ENCODE measurements at regions not wholly inside any gene's neighbourhood (a gene's known extent, or its start where the extent isn't known, plus 50 kb on each side); places are given as distances from the start of the nearest gene placed in this dataset.
"Not testable (repeated sequence)": the region's sequence is repeated elsewhere in the genome, so short reads cannot be mapped to it uniquely, and the experiment has no call there.

GRCh38 chr13:90246687-90247345, 1100.7 kb upstream of the MIR17HG start:
- DNase-seq (ENCODE audit: low read depth) = no peak

- DNase-seq (ENCODE audit: low read depth) = no peak
Observed at GRCh38 chr13:90253806-90254205, 1093.7 kb upstream of the MIR17HG start.

GRCh38 chr13:90254437-90254836, 1093.0 kb upstream of the MIR17HG start:
- DNase-seq (ENCODE audit: low read depth) = no peak

GRCh38 chr13:90256746-90257145, 1090.7 kb upstream of the MIR17HG start:
- DNase-seq (ENCODE audit: low read depth) = no peak

GRCh38 chr13:90258129-90258528, 1089.4 kb upstream of the MIR17HG start:
- no peak for DNase-seq (ENCODE audit: low read depth)

- no peak for DNase-seq (ENCODE audit: low read depth)
Observed at GRCh38 chr13:90261343-90261742, 1086.1 kb upstream of the MIR17HG start.

GRCh38 chr13:90270226-90270625, 1077.3 kb upstream of the MIR17HG start:
- no peak for DNase-seq (ENCODE audit: low read depth)

GRCh38 chr13:90272356-90272755, 1075.1 kb upstream of the MIR17HG start:
- DNase-seq (ENCODE audit: low read depth) = peak; percentile 34

GRCh38 chr13:90276216-90276615, 1071.3 kb upstream of the MIR17HG start:
- DNase-seq (ENCODE audit: low read depth) = no peak

- not testable (repeated sequence) for DNase-seq (ENCODE audit: low read depth)
Observed at GRCh38 chr13:90278231-90278630, 1069.3 kb upstream of the MIR17HG start.

- DNase-seq (ENCODE audit: low read depth) = no peak
Observed at GRCh38 chr13:90281709-90282108, 1065.8 kb upstream of the MIR17HG start.

GRCh38 chr13:90287521-90287920, 1060.0 kb upstream of the MIR17HG start:
- DNase-seq (ENCODE audit: low read depth) = no peak

GRCh38 chr13:90293793-90294361, 1053.6 kb upstream of the MIR17HG start:
- DNase-seq (ENCODE audit: low read depth) = no peak

- no peak for DNase-seq (ENCODE audit: low read depth)
Observed at GRCh38 chr13:90299238-90299637, 1048.2 kb upstream of the MIR17HG start.

- no peak for DNase-seq (ENCODE audit: low read depth)
Observed at GRCh38 chr13:90300015-90300414, 1047.5 kb upstream of the MIR17HG start.

- DNase-seq (ENCODE audit: low read depth) = peak; percentile 36
Observed at GRCh38 chr13:90302107-90302506, 1045.4 kb upstream of the MIR17HG start.

- DNase-seq (ENCODE audit: low read depth) = no peak
Observed at GRCh38 chr13:90305796-90306195, 1041.7 kb upstream of the MIR17HG start.

GRCh38 chr13:90307136-90307535, 1040.4 kb upstream of the MIR17HG start:
- DNase-seq (ENCODE audit: low read depth) = no peak

- no peak for DNase-seq (ENCODE audit: low read depth)
Observed at GRCh38 chr13:90308249-90308648, 1039.2 kb upstream of the MIR17HG start.

GRCh38 chr13:90311929-90312328, 1035.6 kb upstream of the MIR17HG start:
- DNase-seq (ENCODE audit: low read depth) = no peak

GRCh38 chr13:90315061-90315460, 1032.4 kb upstream of the MIR17HG start:
- DNase-seq (ENCODE audit: low read depth) = no peak

- no peak for DNase-seq (ENCODE audit: low read depth)
Observed at GRCh38 chr13:90320664-90321063, 1026.8 kb upstream of the MIR17HG start.

GRCh38 chr13:90321281-90321931, 1026.1 kb upstream of the MIR17HG start:
- DNase-seq (ENCODE audit: low read depth) = no peak

GRCh38 chr13:90329641-90330040, 1017.8 kb upstream of the MIR17HG start:
- no peak for DNase-seq (ENCODE audit: low read depth)
